ENCODE measurements at regions not wholly inside any gene's neighbourhood (a gene's known extent, or its start where the extent isn't known, plus 50 kb on each side); places are given as distances from the start of the nearest gene placed in this dataset.
"Not testable (repeated sequence)": the region's sequence is repeated elsewhere in the genome, so short reads cannot be mapped to it uniquely, and the experiment has no call there.

GRCh38 chr3:5710718-5711117 lies 523.2 kb downstream of the EDEM1 start:
- Histone ChIP-seq H3K9me1 (replicated peaks; ENCODE audit: control insufficient read depth, extremely low read depth, insufficient read depth, low read length) (no peaks in the 10 kb centered on the region), H3K36me3 (ENCODE audit: control insufficient read depth in 2 of 2, extremely low read depth in 1 of 2, insufficient read depth in 2 of 2, low read length in 2 of 2) (no peaks in the 10 kb centered on the region), H3K9ac (replicated peaks; ENCODE audit: extremely low read depth, insufficient read depth, low read length) (no peak overlapping the region), H3K4me2 (ENCODE audit: insufficient read depth, low read length) (no peak overlapping the region), H3K79me2 (ENCODE audit: control insufficient read depth, insufficient read depth, low read length) (no peaks in the 10 kb centered on the region), H3K4me1 (ENCODE audit: control insufficient read depth, extremely low read depth, insufficient read depth, low read length) (no peaks in the 10 kb centered on the region), H3K9me3 (replicated peaks; ENCODE audit: control insufficient read depth, insufficient read depth, low read length) (no peaks in the 10 kb centered on the region), H3K4me3 (replicated peaks in 1 of 3; ENCODE audit: insufficient read depth in 1 of 3, low read depth in 1 of 3, low read length in 3 of 3) (no peak overlapping the region), H3K27me3 (ENCODE audit: control insufficient read depth in 2 of 2, insufficient read depth in 2 of 2, low read length in 2 of 2) (no peaks in the 10 kb centered on the region), H4K20me1 (replicated peaks; ENCODE audit: control insufficient read depth, extremely low read depth, insufficient read depth, low read length) (no peaks in the 10 kb centered on the region), H2AFZ (ENCODE audit: low read depth, low read length) (no peak overlapping the region), H3K27ac (ENCODE audit: insufficient read depth, low read depth, low read length) (no peak overlapping the region)
- TF ChIP-seq FOS (IDR thresholded peaks at IDR 0.05; ENCODE audit: borderline replicate concordance, insufficient read depth, low read length) (no peak), POLR2A (IDR thresholded peaks at IDR 0.05; ENCODE audit: low read depth, low read length) (no peak)
- dilution Hi-C loops (cut with MboI; ENCODE audit: extremely low pct_ligation_motif_present, low sequenced_read_pairs), result no loop called here
- no TSS peak for BruUV-seq (replicated peaks)
- POLR2A ChIA-PET, result no interaction called here
- CTCF ChIA-PET, result no interaction called here
- no peak for DNase-seq (ENCODE audit: low read depth, low spot score)
- intact Hi-C loops (cut with micrococcal nuclease), result no loop called here
- no peak for FAIRE-seq

- Histone ChIP-seq H3K9me1 (replicated peaks; ENCODE audit: control insufficient read depth, extremely low read depth, insufficient read depth, low read length) (no peaks in the 10 kb centered on the region), H4K20me1 (replicated peaks; ENCODE audit: control insufficient read depth, extremely low read depth, insufficient read depth, low read length) (no peaks in the 10 kb centered on the region), H3K27ac (ENCODE audit: insufficient read depth, low read depth, low read length) (no peak overlapping the region), H3K4me2 (ENCODE audit: insufficient read depth, low read length) (no peak overlapping the region), H3K9me3 (replicated peaks; ENCODE audit: control insufficient read depth, insufficient read depth, low read length) (no peaks in the 10 kb centered on the region), H3K9ac (replicated peaks; ENCODE audit: extremely low read depth, insufficient read depth, low read length) (no peak overlapping the region), H2AFZ (ENCODE audit: low read depth, low read length) (no peak overlapping the region), H3K27me3 (ENCODE audit: control insufficient read depth in 2 of 2, insufficient read depth in 2 of 2, low read length in 2 of 2) (no peaks in the 10 kb centered on the region), H3K4me1 (ENCODE audit: control insufficient read depth, extremely low read depth, insufficient read depth, low read length) (no peaks in the 10 kb centered on the region), H3K79me2 (ENCODE audit: control insufficient read depth, insufficient read depth, low read length) (no peaks in the 10 kb centered on the region), H3K4me3 (replicated peaks in 1 of 3; ENCODE audit: insufficient read depth in 1 of 3, low read depth in 1 of 3, low read length in 3 of 3) (no peak overlapping the region), H3K36me3 (ENCODE audit: control insufficient read depth in 2 of 2, extremely low read depth in 1 of 2, insufficient read depth in 2 of 2, low read length in 2 of 2) (no peaks in the 10 kb centered on the region)
- intact Hi-C loops (cut with micrococcal nuclease) (no loop called here), dilution Hi-C loops (cut with MboI; ENCODE audit: extremely low pct_ligation_motif_present, low sequenced_read_pairs) (no loop called here)
- FAIRE-seq, result no peak
- POLR2A ChIA-PET, result no interaction called here
- DNase-seq (ENCODE audit: low read depth, low spot score), result no peak
- TF ChIP-seq GATA2 (IDR thresholded peaks at IDR 0.05; ENCODE audit: insufficient read depth, insufficient read length, low read depth, low read length) (no peak), POLR2A (IDR thresholded peaks at IDR 0.05; ENCODE audit: low read depth, low read length) (no peak), JUN (IDR thresholded peaks at IDR 0.05; ENCODE audit: borderline replicate concordance, insufficient read depth, insufficient read length, low read depth) (no peak), EZH2 (IDR thresholded peaks at IDR 0.05; ENCODE audit: borderline replicate concordance, low read depth, low read length, severe bottlenecking) (no peak), MAX (IDR thresholded peaks at IDR 0.05; ENCODE audit: insufficient read depth, insufficient read length) (no peak), POLR2AphosphoS5 (IDR thresholded peaks at IDR 0.05; ENCODE audit: insufficient read depth, low read depth, low read length) (no peak), FOS (IDR thresholded peaks at IDR 0.05; ENCODE audit: borderline replicate concordance, insufficient read depth, low read length) (no peak), CTCF (IDR thresholded peaks at IDR 0.05; ENCODE audit: extremely low read depth in 1 of 2, insufficient read depth in 1 of 2, low read depth in 1 of 2, low read length in 2 of 2) (no peak), MYC (IDR thresholded peaks at IDR 0.05; ENCODE audit: low read depth, low read length) (no peak)
- BruUV-seq (replicated peaks), result no TSS peak
- CTCF ChIA-PET, result no interaction called here
Observed at GRCh38 chr3:5717254-5717653, 529.7 kb downstream of the EDEM1 start.

- H3K27ac ChIP-seq (ENCODE audit: insufficient read depth, low read depth, low read length); H3K9me1 ChIP-seq (replicated peaks; ENCODE audit: control insufficient read depth, extremely low read depth, insufficient read depth, low read length); DNase-seq (ENCODE audit: low read depth, low spot score); POLR2A ChIA-PET; FAIRE-seq; dilution Hi-C loops (cut with MboI; ENCODE audit: extremely low pct_ligation_motif_present, low sequenced_read_pairs); H3K79me2 ChIP-seq (ENCODE audit: control insufficient read depth, insufficient read depth, low read length); H3K9ac ChIP-seq (replicated peaks; ENCODE audit: extremely low read depth, insufficient read depth, low read length); H3K27me3 ChIP-seq (ENCODE audit: control insufficient read depth in 2 of 2, insufficient read depth in 2 of 2, low read length in 2 of 2); intact Hi-C loops (cut with micrococcal nuclease); H3K36me3 ChIP-seq (ENCODE audit: control insufficient read depth in 2 of 2, extremely low read depth in 1 of 2, insufficient read depth in 2 of 2, low read length in 2 of 2); CTCF ChIA-PET; H3K4me2 ChIP-seq (ENCODE audit: insufficient read depth, low read length); H2AFZ ChIP-seq (ENCODE audit: low read depth, low read length); H3K9me3 ChIP-seq (replicated peaks; ENCODE audit: control insufficient read depth, insufficient read depth, low read length); BruUV-seq (replicated peaks); H4K20me1 ChIP-seq (replicated peaks; ENCODE audit: control insufficient read depth, extremely low read depth, insufficient read depth, low read length); H3K4me3 ChIP-seq (replicated peaks in 1 of 3; ENCODE audit: insufficient read depth in 1 of 3, low read depth in 1 of 3, low read length in 3 of 3); H3K4me1 ChIP-seq (ENCODE audit: control insufficient read depth, extremely low read depth, insufficient read depth, low read length): not testable (repeated sequence)
Observed at GRCh38 chr3:5719668-5720067, 532.2 kb downstream of the EDEM1 start.

Data from endothelial cell of umbilical vein (primary cell).